Right renal pelvis (tissue), 4 donors: ENCODE measurements at regions not wholly inside any gene's neighbourhood (a gene's known extent, or its start where the extent isn't known, plus 50 kb on each side); places are given as distances from the start of the nearest gene placed in this dataset.
"Not testable (repeated sequence)": the region's sequence is repeated elsewhere in the genome, so short reads cannot be mapped to it uniquely, and the experiment has no call there.

Source experiments
- DNase-seq, 4 donors: peaks; one replicate each; pipeline ENCODE4 v3.0.0-alpha.2; 2013; ENCODE audit warnings: low read depth in 4 of 4, low spot score in 3 of 4, missing footprints in 1 of 4

- no peak for DNase-seq
Measured at GRCh38 chr5:176134529-176135223, 103.5 kb upstream of the SIMC1 start.

GRCh38 chr5:176140138-176140537, 98.1 kb upstream of the SIMC1 start:
- not testable (repeated sequence) for DNase-seq

- no peak for DNase-seq
Measured at GRCh38 chr5:176144508-176144907, 93.7 kb upstream of the SIMC1 start.

GRCh38 chr5:176149948-176150347, 88.3 kb upstream of the SIMC1 start:
- not testable (repeated sequence) for DNase-seq

- no peak for DNase-seq
Measured at GRCh38 chr5:176151281-176151680, 86.9 kb upstream of the SIMC1 start.

GRCh38 chr5:176152191-176152929, 85.9 kb upstream of the SIMC1 start:
- DNase-seq = peak in 2 of 4 donors; percentile 36 to 54

- no peak for DNase-seq
Measured at GRCh38 chr5:176152930-176153311, 85.3 kb upstream of the SIMC1 start.

- no peak for DNase-seq
Measured at GRCh38 chr5:176153741-176154140, 84.5 kb upstream of the SIMC1 start.

GRCh38 chr5:176154821-176155220, 83.4 kb upstream of the SIMC1 start:
- DNase-seq = no peak

GRCh38 chr5:176155922-176156359, 82.3 kb upstream of the SIMC1 start:
- no peak for DNase-seq

GRCh38 chr5:176157656-176158055, 80.6 kb upstream of the SIMC1 start:
- DNase-seq = no peak

- no peak for DNase-seq
Measured at GRCh38 chr5:176161431-176161830, 76.8 kb upstream of the SIMC1 start.

- no peak for DNase-seq
Measured at GRCh38 chr5:176162198-176162597, 76.0 kb upstream of the SIMC1 start.

GRCh38 chr5:176162888-176163287, 75.3 kb upstream of the SIMC1 start:
- DNase-seq = no peak

- DNase-seq = no peak
Measured at GRCh38 chr5:176166427-176166826, 71.8 kb upstream of the SIMC1 start.

- no peak for DNase-seq
Measured at GRCh38 chr5:176167800-176168199, 70.4 kb upstream of the SIMC1 start.

GRCh38 chr5:176169393-176170063, 68.7 kb upstream of the SIMC1 start:
- no peak for DNase-seq

- no peak for DNase-seq
Measured at GRCh38 chr5:176170084-176170483, 68.1 kb upstream of the SIMC1 start.

- DNase-seq = no peak
Measured at GRCh38 chr5:176171171-176171760, 67.0 kb upstream of the SIMC1 start.

GRCh38 chr5:176172246-176172645, 66.0 kb upstream of the SIMC1 start:
- DNase-seq = no peak

GRCh38 chr5:176173647-176174046, 64.6 kb upstream of the SIMC1 start:
- no peak for DNase-seq
